ENCODE measurements at regions not wholly inside any gene's neighbourhood (a gene's known extent, or its start where the extent isn't known, plus 50 kb on each side); places are given as distances from the start of the nearest gene placed in this dataset.

DNA sequence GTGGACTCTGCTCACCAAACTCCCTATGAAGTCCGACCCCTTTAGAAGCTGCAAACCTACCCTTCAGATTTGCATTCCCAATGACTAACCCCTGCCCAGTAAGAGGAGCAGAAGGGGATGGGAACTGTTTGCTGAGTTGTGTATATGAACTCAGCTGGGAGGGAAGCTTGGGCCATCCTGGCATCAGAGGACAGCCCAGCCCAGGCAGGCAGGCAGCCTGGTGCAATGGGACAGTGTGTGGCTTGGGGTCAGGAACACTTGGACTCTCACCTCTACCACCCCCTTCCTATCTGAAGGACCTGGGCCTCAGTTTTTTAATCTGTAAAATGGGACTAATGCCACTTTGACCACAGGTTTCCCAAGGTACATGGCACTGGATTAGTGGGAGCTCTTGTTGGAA, 147.4 kb upstream of the GPR26 start:
- H4K20me1 ChIP-seq (ENCODE audit: insufficient read depth, low read length, poor library complexity, severe bottlenecking), result no peaks in the 10 kb centered on the region
- H3K9me2 ChIP-seq (replicated peaks; ENCODE audit: low read depth, low read length), result no peaks in the 10 kb centered on the region
- no peaks in the 10 kb centered on the region for H3K79me2 ChIP-seq (ENCODE audit: insufficient read depth, low read length)
- H3K4me3 ChIP-seq (ENCODE audit: low read length, poor library complexity, severe bottlenecking), result no peak overlapping the region
- no peaks in the 10 kb centered on the region for H3K36me3 ChIP-seq (ENCODE audit: insufficient read depth, low read length)
- H3K9me3 ChIP-seq (ENCODE audit: insufficient read depth, low read depth, low read length), result peaks cover 6% of the 10 kb centered on the region; the same call in 1 of the 2 replicates
- TF ChIP-seq EZH2phosphoT487 (IDR thresholded peaks at IDR 0.05; ENCODE audit: borderline replicate concordance), result no peak
- TF ChIP-seq, protein P1, sequence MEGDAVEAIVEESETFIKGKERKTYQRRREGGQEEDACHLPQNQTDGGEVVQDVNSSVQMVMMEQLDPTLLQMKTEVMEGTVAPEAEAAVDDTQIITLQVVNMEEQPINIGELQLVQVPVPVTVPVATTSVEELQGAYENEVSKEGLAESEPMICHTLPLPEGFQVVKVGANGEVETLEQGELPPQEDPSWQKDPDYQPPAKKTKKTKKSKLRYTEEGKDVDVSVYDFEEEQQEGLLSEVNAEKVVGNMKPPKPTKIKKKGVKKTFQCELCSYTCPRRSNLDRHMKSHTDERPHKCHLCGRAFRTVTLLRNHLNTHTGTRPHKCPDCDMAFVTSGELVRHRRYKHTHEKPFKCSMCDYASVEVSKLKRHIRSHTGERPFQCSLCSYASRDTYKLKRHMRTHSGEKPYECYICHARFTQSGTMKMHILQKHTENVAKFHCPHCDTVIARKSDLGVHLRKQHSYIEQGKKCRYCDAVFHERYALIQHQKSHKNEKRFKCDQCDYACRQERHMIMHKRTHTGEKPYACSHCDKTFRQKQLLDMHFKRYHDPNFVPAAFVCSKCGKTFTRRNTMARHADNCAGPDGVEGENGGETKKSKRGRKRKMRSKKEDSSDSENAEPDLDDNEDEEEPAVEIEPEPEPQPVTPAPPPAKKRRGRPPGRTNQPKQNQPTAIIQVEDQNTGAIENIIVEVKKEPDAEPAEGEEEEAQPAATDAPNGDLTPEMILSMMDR (conservative IDR thresholded peaks at IDR 0.05; ENCODE audit: low read length), result no peak
- H2AFZ ChIP-seq (ENCODE audit: low read length), result no peak overlapping the region
- H3K27me3 ChIP-seq (ENCODE audit: insufficient read depth, low read length, poor library complexity, severe bottlenecking), result no peaks in the 10 kb centered on the region
- no peak overlapping the region for H3K4me2 ChIP-seq (ENCODE audit: low read depth, low read length, poor library complexity, severe bottlenecking)
- no peaks in the 10 kb centered on the region for H3K4me1 ChIP-seq (ENCODE audit: insufficient read depth, low read length, poor library complexity, severe bottlenecking)
- H3F3A ChIP-seq (ENCODE audit: low read depth), result no peaks in the 10 kb centered on the region
- H3K9ac ChIP-seq (ENCODE audit: low read depth, low read length, poor library complexity, severe bottlenecking), result no peak overlapping the region

DNA sequence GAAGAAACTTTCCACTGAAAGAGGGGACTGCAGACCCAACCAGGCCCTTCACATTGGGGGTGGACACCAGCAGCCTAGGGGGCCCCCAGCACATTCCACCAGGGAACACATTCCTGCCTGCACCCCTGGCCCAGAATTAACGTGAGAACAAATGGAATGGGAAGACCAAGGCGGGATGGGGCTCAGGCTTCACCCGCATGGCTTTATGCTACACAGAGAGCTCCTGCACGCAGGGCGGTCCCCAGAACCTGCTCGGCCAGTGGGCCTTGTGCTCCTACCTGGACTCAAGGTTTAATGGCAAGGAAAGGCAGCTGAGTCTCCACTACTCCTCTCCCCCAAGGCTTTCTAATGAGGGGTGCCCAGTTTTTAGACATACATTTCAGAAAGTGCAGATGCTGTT, 146.3 kb upstream of the GPR26 start:
- Histone ChIP-seq H3K36me3 (ENCODE audit: insufficient read depth, low read length) (no peaks in the 10 kb centered on the region), H3K4me3 (ENCODE audit: low read length, poor library complexity, severe bottlenecking) (no peak overlapping the region), H3K79me2 (ENCODE audit: insufficient read depth, low read length) (no peaks in the 10 kb centered on the region), H3K9ac (ENCODE audit: low read depth, low read length, poor library complexity, severe bottlenecking) (no peak overlapping the region), H2AFZ (ENCODE audit: low read length) (no peak overlapping the region), H3K9me3 (ENCODE audit: insufficient read depth, low read depth, low read length) (peaks cover 6% of the 10 kb centered on the region; the same call in 1 of the 2 replicates), H3K27me3 (ENCODE audit: insufficient read depth, low read length, poor library complexity, severe bottlenecking) (no peaks in the 10 kb centered on the region), H3F3A (ENCODE audit: low read depth) (no peaks in the 10 kb centered on the region), H3K4me2 (ENCODE audit: low read depth, low read length, poor library complexity, severe bottlenecking) (no peak overlapping the region), H4K20me1 (ENCODE audit: insufficient read depth, low read length, poor library complexity, severe bottlenecking) (no peaks in the 10 kb centered on the region), H3K9me2 (replicated peaks; ENCODE audit: low read depth, low read length) (no peaks in the 10 kb centered on the region), H3K4me1 (ENCODE audit: insufficient read depth, low read length, poor library complexity, severe bottlenecking) (no peaks in the 10 kb centered on the region)
- TF ChIP-seq, protein P1 (conservative IDR thresholded peaks at IDR 0.05; ENCODE audit: low read length), result no peak
- TF ChIP-seq EZH2phosphoT487 (IDR thresholded peaks at IDR 0.05; ENCODE audit: borderline replicate concordance), result no peak

- Histone ChIP-seq H3K36me3 (ENCODE audit: insufficient read depth, low read length) (no peaks in the 10 kb centered on the region), H3K4me3 (ENCODE audit: low read length, poor library complexity, severe bottlenecking) (no peak overlapping the region), H2AFZ (ENCODE audit: low read length) (no peak overlapping the region), H3K79me2 (ENCODE audit: insufficient read depth, low read length) (no peaks in the 10 kb centered on the region), H3K9ac (ENCODE audit: low read depth, low read length, poor library complexity, severe bottlenecking) (no peak overlapping the region), H4K20me1 (ENCODE audit: insufficient read depth, low read length, poor library complexity, severe bottlenecking) (no peaks in the 10 kb centered on the region), H3K9me2 (replicated peaks; ENCODE audit: low read depth, low read length) (no peaks in the 10 kb centered on the region), H3K9me3 (ENCODE audit: insufficient read depth, low read depth, low read length) (peaks cover 6% of the 10 kb centered on the region; the same call in 1 of the 2 replicates), H3K27me3 (ENCODE audit: insufficient read depth, low read length, poor library complexity, severe bottlenecking) (no peaks in the 10 kb centered on the region), H3F3A (ENCODE audit: low read depth) (no peaks in the 10 kb centered on the region), H3K4me2 (ENCODE audit: low read depth, low read length, poor library complexity, severe bottlenecking) (no peak overlapping the region), H3K4me1 (ENCODE audit: insufficient read depth, low read length, poor library complexity, severe bottlenecking) (no peaks in the 10 kb centered on the region)
- TF ChIP-seq, protein P1 (conservative IDR thresholded peaks at IDR 0.05; ENCODE audit: low read length), result no peak
- no peak for TF ChIP-seq EZH2phosphoT487 (IDR thresholded peaks at IDR 0.05; ENCODE audit: borderline replicate concordance)
Observed at GRCh38 chr10:123521076-123521475, 145.1 kb upstream of the GPR26 start.
